D721Med (cell line): ENCODE measurements at regions not wholly inside any gene's neighbourhood (a gene's known extent, or its start where the extent isn't known, plus 50 kb on each side); places are given as distances from the start of the nearest gene placed in this dataset.
"Not testable (repeated sequence)": the region's sequence is repeated elsewhere in the genome, so short reads cannot be mapped to it uniquely, and the experiment has no call there.

Source experiments
- DNase-seq: peaks from one replicate; pipeline ENCODE4 v3.0.0; 2011; ENCODE audit warnings: low spot score; ENCODE audit not compliant: insufficient read length
- FAIRE-seq: peaks from 2 replicates; lab custom pipeline; 2011; peaks lifted over from hg19 to GRCh38; lab: Jason Lieb, UNC
- TF ChIP-seq, protein P1 (sequence below): IDR thresholded peaks from 2 replicates; pipeline ENCODE4 v1.5.1; 2012; ENCODE audit warnings: mild to moderate bottlenecking, control low read depth; ENCODE audit not compliant: insufficient read depth; ENCODE audit errors: missing control alignments

DNA sequence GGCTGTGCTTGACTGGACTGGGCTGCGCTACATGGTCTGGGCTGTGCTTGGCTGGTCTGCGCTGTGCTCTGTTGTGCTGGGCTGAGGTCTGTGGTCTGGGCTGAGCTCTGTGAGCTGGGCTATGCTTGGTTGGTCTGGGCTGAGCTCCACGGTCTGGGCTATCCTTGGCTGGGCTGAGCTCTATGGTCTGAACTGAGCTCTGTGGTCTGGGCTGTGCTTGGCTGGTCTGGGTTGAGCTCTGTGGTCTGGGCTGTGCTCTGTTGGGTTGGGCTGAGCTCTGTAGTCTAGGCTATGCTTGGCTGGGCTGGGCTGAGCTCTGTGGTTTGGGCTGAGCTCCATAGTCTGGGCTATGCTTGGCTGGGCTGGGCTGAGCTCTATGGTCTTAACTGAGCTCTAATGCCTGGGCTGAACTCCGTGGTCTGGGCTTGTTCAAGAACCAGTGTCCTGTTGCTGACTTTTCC lies 92.0 kb downstream of the PLXNA1 start:
- TF ChIP-seq, protein P1, sequence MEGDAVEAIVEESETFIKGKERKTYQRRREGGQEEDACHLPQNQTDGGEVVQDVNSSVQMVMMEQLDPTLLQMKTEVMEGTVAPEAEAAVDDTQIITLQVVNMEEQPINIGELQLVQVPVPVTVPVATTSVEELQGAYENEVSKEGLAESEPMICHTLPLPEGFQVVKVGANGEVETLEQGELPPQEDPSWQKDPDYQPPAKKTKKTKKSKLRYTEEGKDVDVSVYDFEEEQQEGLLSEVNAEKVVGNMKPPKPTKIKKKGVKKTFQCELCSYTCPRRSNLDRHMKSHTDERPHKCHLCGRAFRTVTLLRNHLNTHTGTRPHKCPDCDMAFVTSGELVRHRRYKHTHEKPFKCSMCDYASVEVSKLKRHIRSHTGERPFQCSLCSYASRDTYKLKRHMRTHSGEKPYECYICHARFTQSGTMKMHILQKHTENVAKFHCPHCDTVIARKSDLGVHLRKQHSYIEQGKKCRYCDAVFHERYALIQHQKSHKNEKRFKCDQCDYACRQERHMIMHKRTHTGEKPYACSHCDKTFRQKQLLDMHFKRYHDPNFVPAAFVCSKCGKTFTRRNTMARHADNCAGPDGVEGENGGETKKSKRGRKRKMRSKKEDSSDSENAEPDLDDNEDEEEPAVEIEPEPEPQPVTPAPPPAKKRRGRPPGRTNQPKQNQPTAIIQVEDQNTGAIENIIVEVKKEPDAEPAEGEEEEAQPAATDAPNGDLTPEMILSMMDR = no peak
- FAIRE-seq = no peak
- no peak for DNase-seq

DNA sequence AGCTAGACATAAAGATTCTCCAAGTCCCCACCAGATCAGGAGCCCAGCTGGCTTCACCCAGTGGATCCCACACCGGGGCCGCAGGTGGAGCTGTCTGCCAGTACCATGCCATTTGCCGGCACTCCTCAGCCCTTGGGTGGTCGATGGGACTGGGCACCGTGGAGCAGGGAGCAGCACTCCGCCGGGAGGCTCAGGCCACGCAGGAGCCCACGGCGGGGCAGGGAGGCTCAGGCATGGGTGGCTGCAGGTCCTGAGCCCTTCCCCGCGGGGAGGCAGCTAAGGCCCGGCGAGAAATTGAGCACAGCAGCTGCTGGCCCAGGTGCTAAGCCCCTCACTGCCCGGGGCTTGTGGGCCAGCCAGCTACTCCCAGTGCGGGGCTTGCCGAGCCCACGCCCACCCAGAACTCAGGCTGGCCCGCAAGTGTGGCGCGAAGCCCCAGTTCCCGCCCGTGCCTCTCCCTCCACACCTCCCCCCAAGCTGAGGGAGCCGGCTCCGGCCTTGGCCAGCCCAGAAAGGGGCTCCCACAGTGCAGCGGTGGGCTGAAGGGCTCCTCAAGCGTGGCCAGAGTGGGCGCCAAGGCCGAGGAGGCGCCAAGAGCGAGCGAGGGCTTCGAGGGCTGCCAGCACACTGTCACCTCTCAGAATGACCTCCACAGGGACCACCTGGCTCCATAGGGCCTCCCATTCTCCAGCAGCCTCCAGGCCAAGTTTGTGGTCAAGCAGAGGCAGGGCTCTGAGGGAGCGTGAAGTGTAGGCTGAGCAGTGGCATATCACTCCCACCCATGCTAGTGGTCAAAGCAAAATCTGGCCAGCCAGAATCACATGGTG lies 93.5 kb downstream of the PLXNA1 start:
- DNase-seq, FAIRE-seq: not testable (repeated sequence)

DNA sequence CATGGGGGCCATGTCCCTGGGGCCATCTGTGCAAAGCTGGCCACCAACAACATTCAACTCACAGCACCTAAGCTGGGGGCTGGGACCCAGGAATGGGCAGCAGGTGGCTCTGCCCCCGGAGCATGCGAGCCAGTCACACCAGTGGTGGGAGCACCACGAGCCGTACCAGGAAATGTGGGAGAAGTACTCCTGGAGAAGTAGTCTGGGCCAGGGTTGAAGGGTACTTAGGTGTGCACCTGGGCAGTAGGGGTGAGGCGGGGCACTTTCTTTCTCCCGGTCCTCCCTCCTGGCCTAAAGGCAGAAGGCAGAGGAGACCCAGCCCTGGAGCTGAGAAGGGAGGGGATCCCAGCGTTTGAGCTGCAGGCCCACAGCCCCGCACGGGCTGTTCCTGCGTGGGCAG lies 94.2 kb downstream of the PLXNA1 start:
- no peak for DNase-seq
- no peak for FAIRE-seq
- TF ChIP-seq, protein P1 = no peak

DNA sequence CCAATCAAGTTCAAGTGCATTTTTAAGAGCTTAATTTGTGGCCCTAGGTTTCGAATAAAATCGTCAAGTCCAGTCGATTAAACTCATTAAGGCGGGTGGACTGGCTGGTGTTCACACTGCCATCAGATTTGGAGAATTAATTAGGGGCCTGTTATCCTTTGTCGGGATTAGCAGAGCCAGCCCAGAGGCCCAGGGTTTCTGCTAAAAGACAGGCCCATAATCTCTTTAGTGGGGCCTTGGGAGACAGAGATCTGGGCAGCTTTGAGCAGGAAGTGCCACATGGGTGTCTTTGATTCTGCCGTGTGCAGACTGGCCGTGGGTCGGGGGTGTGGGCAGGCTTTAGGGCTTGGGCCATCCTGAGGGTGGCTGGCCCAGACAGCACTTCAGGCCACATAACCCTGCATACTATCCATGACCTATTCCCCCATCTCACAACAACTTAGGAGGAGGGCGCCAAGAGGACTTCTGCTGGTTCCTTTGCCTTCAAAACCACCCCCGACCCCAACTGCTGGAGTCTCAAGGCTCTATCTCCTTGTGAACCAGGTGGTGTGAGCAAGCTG lies 94.7 kb downstream of the PLXNA1 start:
- TF ChIP-seq, protein P1 = no peak
- DNase-seq (peak; percentile 77), FAIRE-seq (no peak)

DNA sequence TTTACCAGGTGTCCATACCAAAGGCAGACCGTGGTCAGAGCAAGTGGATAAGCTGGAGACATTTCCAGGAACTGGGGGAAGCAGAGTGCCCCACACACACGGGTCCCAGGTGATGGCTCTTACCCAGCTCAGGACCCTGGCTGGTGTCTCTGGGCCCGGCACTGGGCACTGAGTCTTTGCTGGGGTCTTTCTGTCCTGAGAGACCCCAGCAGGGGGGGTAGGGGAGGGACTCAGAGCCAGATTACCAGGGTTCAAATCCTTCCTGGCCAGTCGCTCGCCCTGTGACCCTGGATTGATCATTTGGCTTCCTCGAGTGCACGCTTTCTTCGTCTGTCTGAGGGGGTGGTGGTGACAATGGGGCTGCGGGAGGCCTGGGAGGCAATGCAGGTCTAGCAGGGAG lies 95.7 kb downstream of the PLXNA1 start:
- TF ChIP-seq, protein P1 = no peak
- FAIRE-seq (no peak), DNase-seq (no peak)

DNA sequence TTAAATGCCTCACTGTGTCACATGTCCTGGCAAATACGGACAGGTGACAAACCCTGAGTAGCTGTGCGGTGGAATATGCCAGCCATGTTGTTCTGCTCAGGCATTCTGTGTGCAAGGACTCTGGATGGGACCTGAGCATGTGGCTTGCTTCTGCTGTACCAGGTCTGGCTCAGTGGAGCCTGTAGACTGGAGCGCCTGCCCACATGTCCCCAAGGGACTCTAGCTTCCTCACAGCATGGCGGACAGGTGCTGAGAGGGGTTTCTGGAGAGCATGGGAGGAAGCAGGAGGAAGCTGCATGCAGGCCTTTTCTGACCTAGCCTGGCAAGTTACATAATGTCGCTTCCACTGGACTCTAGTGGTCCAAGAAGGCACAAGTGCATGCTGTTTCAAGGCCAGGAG lies 96.3 kb downstream of the PLXNA1 start:
- DNase-seq (no peak), FAIRE-seq (no peak)
- TF ChIP-seq, protein P1 = no peak

DNA sequence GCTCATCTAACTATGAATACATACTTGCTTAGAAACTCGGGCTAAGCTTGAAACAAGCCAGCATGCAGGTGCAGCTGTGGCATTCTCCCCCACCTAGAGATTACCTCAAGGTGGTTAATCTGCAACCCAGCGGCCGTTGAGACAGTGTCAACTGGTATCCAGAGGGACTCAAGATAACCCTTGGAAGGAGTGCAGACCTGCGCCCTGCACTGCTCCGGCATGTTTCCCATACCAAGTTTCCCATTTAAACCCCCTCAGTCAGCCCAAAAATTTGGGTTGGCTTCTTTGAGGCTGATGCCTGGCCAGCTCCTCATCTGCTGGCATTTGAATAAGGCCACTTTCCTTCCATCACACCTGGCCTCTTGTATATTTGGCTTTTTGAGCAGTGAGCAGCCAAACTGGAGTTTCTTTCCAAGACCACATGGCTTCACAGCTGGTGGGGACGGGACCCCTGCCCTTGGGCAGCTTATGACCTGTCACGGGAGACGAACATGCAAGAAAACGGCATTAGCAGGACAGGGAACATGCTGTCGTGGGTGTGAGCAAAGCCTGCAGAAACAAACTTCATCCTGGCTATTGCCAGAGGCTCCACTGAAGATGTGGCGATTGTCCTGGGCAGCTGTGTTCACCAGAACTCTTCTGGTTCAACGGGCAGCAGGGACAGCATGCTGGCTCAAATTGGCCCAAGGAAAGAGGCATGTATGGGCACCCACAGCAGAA lies 98.2 kb downstream of the PLXNA1 start:
- TF ChIP-seq, protein P1 = no peak
- FAIRE-seq (no peak), DNase-seq (no peak)
